ENCODE measurements at regions not wholly inside any gene's neighbourhood (a gene's known extent, or its start where the extent isn't known, plus 50 kb on each side); places are given as distances from the start of the nearest gene placed in this dataset.

DNA sequence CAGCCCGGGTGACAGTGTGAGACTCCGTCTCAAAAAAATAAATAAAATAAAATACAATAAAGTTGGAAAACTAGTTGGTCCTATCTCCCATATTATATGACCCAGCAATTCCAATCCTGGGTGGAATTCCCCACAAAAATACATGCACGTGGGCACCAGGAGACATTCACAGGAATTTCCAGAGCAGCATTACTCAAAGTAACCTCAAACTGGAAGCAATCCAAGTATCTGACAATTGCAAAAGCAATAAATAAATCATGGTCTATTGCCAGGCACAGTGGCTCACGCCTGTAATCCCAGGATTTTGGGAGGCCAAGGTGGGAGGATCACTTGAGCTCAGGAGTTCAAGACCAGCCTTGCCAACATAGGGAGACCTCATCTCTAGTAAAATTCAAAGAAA is 101.2 kb upstream of the MAP4K4 start:
- TF ChIP-seq RARB (CRISPR knock-in tag; IDR thresholded peaks at IDR 0.05) (no peak), TCF4 (CRISPR knock-in tag; IDR thresholded peaks at IDR 0.05; ENCODE audit: borderline replicate concordance) (no peak), ZNF8 (CRISPR knock-in tag; IDR thresholded peaks at IDR 0.05) (no peak), ZNF70 (CRISPR knock-in tag; IDR thresholded peaks at IDR 0.05) (no peak), ZFP3 (CRISPR knock-in tag; IDR thresholded peaks at IDR 0.05) (no peak), CSRNP3 (CRISPR knock-in tag; IDR thresholded peaks at IDR 0.05) (no peak), ESRRG (CRISPR knock-in tag; IDR thresholded peaks at IDR 0.05) (no peak), TOX (CRISPR knock-in tag; IDR thresholded peaks at IDR 0.05; ENCODE audit: borderline replicate concordance) (no peak), ARNTL (CRISPR knock-in tag; IDR thresholded peaks at IDR 0.05; ENCODE audit: borderline replicate concordance, low read depth) (no peak), PPARA (CRISPR knock-in tag; IDR thresholded peaks at IDR 0.05; ENCODE audit: borderline replicate concordance) (no peak), ISL1 (CRISPR knock-in tag; IDR thresholded peaks at IDR 0.05) (no peak), ZC3H10 (CRISPR knock-in tag; IDR thresholded peaks at IDR 0.05) (no peak)
- TF ChIP-seq, protein P1, sequence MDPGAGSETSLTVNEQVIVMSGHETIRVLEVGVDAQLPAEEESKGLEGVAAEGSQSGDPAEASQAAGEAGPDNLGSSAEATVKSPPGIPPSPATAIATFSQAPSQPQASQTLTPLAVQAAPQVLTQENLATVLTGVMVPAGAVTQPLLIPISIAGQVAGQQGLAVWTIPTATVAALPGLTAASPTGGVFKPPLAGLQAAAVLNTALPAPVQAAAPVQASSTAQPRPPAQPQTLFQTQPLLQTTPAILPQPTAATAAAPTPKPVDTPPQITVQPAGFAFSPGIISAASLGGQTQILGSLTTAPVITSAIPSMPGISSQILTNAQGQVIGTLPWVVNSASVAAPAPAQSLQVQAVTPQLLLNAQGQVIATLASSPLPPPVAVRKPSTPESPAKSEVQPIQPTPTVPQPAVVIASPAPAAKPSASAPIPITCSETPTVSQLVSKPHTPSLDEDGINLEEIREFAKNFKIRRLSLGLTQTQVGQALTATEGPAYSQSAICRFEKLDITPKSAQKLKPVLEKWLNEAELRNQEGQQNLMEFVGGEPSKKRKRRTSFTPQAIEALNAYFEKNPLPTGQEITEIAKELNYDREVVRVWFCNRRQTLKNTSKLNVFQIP (CRISPR knock-in tag; IDR thresholded peaks at IDR 0.05; ENCODE audit: borderline replicate concordance, low read depth), result no peak
- TF ChIP-seq, protein P2, sequence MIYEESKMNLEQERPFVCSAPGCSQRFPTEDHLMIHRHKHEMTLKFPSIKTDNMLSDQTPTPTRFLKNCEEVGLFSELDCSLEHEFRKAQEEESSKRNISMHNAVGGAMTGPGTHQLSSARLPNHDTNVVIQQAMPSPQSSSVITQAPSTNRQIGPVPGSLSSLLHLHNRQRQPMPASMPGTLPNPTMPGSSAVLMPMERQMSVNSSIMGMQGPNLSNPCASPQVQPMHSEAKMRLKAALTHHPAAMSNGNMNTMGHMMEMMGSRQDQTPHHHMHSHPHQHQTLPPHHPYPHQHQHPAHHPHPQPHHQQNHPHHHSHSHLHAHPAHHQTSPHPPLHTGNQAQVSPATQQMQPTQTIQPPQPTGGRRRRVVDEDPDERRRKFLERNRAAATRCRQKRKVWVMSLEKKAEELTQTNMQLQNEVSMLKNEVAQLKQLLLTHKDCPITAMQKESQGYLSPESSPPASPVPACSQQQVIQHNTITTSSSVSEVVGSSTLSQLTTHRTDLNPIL (CRISPR knock-in tag; IDR thresholded peaks at IDR 0.05; ENCODE audit: low read depth), result no peak
- no peak for ATAC-seq

DNA sequence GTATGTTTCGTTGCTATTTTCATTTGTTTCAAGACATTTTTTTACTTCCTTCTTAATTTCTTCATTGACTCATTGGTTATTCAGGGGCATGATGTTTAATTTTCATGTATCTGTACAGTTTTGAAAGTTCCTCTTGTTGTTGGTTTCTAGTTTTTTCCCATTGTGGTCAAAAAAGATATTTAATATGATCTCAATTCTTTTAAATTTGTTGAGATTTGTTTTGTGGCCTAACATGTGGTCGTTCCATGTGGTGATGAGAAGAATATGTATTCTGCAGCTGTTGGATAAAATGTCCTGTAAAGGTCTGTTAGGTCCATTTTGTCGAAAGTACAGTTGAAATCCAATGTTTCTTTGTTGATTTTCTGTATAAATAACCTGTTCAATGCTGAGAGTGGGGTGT is 110.3 kb upstream of the MAP4K4 start:
- ATAC-seq, result no peak
- TF ChIP-seq, protein P2 (CRISPR knock-in tag; IDR thresholded peaks at IDR 0.05; ENCODE audit: low read depth), result no peak
- TF ChIP-seq ZC3H10 (CRISPR knock-in tag; IDR thresholded peaks at IDR 0.05) (no peak), TCF4 (CRISPR knock-in tag; IDR thresholded peaks at IDR 0.05; ENCODE audit: borderline replicate concordance) (no peak), GLIS3 (CRISPR knock-in tag; IDR thresholded peaks at IDR 0.05) (no peak), PATZ1 (CRISPR knock-in tag; IDR thresholded peaks at IDR 0.05; ENCODE audit: borderline replicate concordance) (no peak), BACH2 (CRISPR knock-in tag; IDR thresholded peaks at IDR 0.05; ENCODE audit: borderline replicate concordance) (no peak), SNAI2 (CRISPR knock-in tag; IDR thresholded peaks at IDR 0.05) (no peak), ZFP3 (CRISPR knock-in tag; IDR thresholded peaks at IDR 0.05) (no peak), TOX (CRISPR knock-in tag; IDR thresholded peaks at IDR 0.05; ENCODE audit: borderline replicate concordance) (no peak), PPARA (CRISPR knock-in tag; IDR thresholded peaks at IDR 0.05; ENCODE audit: borderline replicate concordance) (no peak), ESRRG (CRISPR knock-in tag; IDR thresholded peaks at IDR 0.05) (no peak), CSRNP3 (CRISPR knock-in tag; IDR thresholded peaks at IDR 0.05) (no peak), ARNTL (CRISPR knock-in tag; IDR thresholded peaks at IDR 0.05; ENCODE audit: borderline replicate concordance, low read depth) (no peak), ZNF565 (CRISPR knock-in tag; conservative IDR thresholded peaks at IDR 0.05; ENCODE audit: low read depth) (no peak), ZNF8 (CRISPR knock-in tag; IDR thresholded peaks at IDR 0.05) (no peak), CSDC2 (CRISPR knock-in tag; IDR thresholded peaks at IDR 0.05) (no peak), ZFP30 (CRISPR knock-in tag; IDR thresholded peaks at IDR 0.05) (no peak)
- TF ChIP-seq, protein P3, sequence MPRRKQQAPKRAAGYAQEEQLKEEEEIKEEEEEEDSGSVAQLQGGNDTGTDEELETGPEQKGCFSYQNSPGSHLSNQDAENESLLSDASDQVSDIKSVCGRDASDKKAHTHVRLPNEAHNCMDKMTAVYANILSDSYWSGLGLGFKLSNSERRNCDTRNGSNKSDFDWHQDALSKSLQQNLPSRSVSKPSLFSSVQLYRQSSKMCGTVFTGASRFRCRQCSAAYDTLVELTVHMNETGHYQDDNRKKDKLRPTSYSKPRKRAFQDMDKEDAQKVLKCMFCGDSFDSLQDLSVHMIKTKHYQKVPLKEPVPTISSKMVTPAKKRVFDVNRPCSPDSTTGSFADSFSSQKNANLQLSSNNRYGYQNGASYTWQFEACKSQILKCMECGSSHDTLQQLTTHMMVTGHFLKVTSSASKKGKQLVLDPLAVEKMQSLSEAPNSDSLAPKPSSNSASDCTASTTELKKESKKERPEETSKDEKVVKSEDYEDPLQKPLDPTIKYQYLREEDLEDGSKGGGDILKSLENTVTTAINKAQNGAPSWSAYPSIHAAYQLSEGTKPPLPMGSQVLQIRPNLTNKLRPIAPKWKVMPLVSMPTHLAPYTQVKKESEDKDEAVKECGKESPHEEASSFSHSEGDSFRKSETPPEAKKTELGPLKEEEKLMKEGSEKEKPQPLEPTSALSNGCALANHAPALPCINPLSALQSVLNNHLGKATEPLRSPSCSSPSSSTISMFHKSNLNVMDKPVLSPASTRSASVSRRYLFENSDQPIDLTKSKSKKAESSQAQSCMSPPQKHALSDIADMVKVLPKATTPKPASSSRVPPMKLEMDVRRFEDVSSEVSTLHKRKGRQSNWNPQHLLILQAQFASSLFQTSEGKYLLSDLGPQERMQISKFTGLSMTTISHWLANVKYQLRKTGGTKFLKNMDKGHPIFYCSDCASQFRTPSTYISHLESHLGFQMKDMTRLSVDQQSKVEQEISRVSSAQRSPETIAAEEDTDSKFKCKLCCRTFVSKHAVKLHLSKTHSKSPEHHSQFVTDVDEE (CRISPR knock-in tag; IDR thresholded peaks at IDR 0.05), result no peak
- TF ChIP-seq, protein P1 (CRISPR knock-in tag; IDR thresholded peaks at IDR 0.05; ENCODE audit: borderline replicate concordance, low read depth), result no peak
